ENCODE measurements at regions not wholly inside any gene's neighbourhood (a gene's known extent, or its start where the extent isn't known, plus 50 kb on each side); places are given as distances from the start of the nearest gene placed in this dataset.

GRCh38 chr18:28504066-28504465 is 327.1 kb upstream of the CDH2 start:
- no peak for DNase-seq
- Mint-ChIP-seq H3K4me1 (ENCODE audit: low read depth) (peaks cover 34% of the 10 kb centered on the region), H3K27me3 (ENCODE audit: insufficient read depth) (no peaks in the 10 kb centered on the region), H3K36me3 (ENCODE audit: low read depth) (no peaks in the 10 kb centered on the region), H3K27ac (peak overlapping the region; percentile 0; the same call in 1 of the 2 replicates), H3K4me3 (peak overlapping the region; percentile 2; the same call in 1 of the 2 replicates), H3K9me3 (no peaks in the 10 kb centered on the region)
- TF ChIP-seq, protein P1, sequence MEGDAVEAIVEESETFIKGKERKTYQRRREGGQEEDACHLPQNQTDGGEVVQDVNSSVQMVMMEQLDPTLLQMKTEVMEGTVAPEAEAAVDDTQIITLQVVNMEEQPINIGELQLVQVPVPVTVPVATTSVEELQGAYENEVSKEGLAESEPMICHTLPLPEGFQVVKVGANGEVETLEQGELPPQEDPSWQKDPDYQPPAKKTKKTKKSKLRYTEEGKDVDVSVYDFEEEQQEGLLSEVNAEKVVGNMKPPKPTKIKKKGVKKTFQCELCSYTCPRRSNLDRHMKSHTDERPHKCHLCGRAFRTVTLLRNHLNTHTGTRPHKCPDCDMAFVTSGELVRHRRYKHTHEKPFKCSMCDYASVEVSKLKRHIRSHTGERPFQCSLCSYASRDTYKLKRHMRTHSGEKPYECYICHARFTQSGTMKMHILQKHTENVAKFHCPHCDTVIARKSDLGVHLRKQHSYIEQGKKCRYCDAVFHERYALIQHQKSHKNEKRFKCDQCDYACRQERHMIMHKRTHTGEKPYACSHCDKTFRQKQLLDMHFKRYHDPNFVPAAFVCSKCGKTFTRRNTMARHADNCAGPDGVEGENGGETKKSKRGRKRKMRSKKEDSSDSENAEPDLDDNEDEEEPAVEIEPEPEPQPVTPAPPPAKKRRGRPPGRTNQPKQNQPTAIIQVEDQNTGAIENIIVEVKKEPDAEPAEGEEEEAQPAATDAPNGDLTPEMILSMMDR (IDR thresholded peaks at IDR 0.05): no peak

DNA sequence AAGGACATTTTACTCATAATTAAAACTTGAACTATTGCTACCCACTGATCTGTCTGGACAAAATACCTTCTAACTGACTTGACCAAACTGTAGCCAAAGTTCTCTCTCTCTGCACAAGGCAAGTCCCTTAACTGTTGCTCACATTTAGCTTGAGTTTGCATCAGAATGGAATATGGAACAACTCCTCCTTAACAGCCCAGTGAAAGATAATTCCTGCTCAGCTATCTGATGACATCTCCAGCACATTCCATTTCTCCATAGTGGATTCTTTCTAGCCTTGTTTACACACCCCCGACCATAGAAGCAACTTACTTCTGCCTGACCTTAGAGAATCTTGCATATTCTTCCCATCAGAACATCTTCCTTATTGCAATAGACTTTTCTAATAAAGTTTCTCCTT is 317.2 kb upstream of the CDH2 start:
- TF ChIP-seq, protein P1 (IDR thresholded peaks at IDR 0.05): no peak
- H3K4me3 Mint-ChIP-seq: no peak overlapping the region
- H3K36me3 Mint-ChIP-seq (ENCODE audit: low read depth): peaks cover 9% of the 10 kb centered on the region; the same call in 1 of the 2 replicates
- peak; percentile 47 for DNase-seq
- H3K27ac Mint-ChIP-seq: no peak overlapping the region; the same call in 1 of the 2 replicates
- no peaks in the 10 kb centered on the region for H3K27me3 Mint-ChIP-seq (ENCODE audit: insufficient read depth)
- H3K9me3 Mint-ChIP-seq: peaks cover 18% of the 10 kb centered on the region
- H3K4me1 Mint-ChIP-seq (ENCODE audit: low read depth): peaks cover 9% of the 10 kb centered on the region

GRCh38 chr18:28485918-28486317 is 309.0 kb upstream of the CDH2 start:
- DNase-seq: no peak
- TF ChIP-seq, protein P1 (IDR thresholded peaks at IDR 0.05): no peak
- Mint-ChIP-seq H3K36me3 (ENCODE audit: low read depth) (peaks cover 5% of the 10 kb centered on the region; the same call in 1 of the 2 replicates), H3K27me3 (ENCODE audit: insufficient read depth) (no peaks in the 10 kb centered on the region), H3K9me3 (peaks cover 5% of the 10 kb centered on the region; the same call in 1 of the 2 replicates), H3K4me3 (peak overlapping the region; percentile 66; the same call in 1 of the 2 replicates), H3K4me1 (ENCODE audit: low read depth) (peaks cover 48% of the 10 kb centered on the region), H3K27ac (peak overlapping the region; percentile 4; the same call in 1 of the 2 replicates)

GRCh38 chr18:28485210-28485801 is 308.4 kb upstream of the CDH2 start:
- no peaks in the 10 kb centered on the region for H3K36me3 Mint-ChIP-seq (ENCODE audit: low read depth)
- no peak for DNase-seq
- TF ChIP-seq, protein P1 (IDR thresholded peaks at IDR 0.05): no peak
- peaks cover 48% of the 10 kb centered on the region for H3K4me1 Mint-ChIP-seq (ENCODE audit: low read depth)
- H3K9me3 Mint-ChIP-seq: no peaks in the 10 kb centered on the region
- peak overlapping the region; percentile 42; the same call in 1 of the 2 replicates for H3K27ac Mint-ChIP-seq
- H3K4me3 Mint-ChIP-seq: peak overlapping the region; percentile 66
- no peaks in the 10 kb centered on the region for H3K27me3 Mint-ChIP-seq (ENCODE audit: insufficient read depth)

GRCh38 chr18:28478531-28478930 is 301.6 kb upstream of the CDH2 start:
- peaks cover 1% of the 10 kb centered on the region for H3K36me3 Mint-ChIP-seq (ENCODE audit: low read depth)
- TF ChIP-seq, protein P1 (IDR thresholded peaks at IDR 0.05): no peak
- peaks cover under 1% of the 10 kb centered on the region for H3K9me3 Mint-ChIP-seq
- no peak for DNase-seq
- H3K4me3 Mint-ChIP-seq: no peak overlapping the region
- peaks cover 11% of the 10 kb centered on the region for H3K4me1 Mint-ChIP-seq (ENCODE audit: low read depth)
- peaks cover 3% of the 10 kb centered on the region; the same call in 1 of the 2 replicates for H3K27me3 Mint-ChIP-seq (ENCODE audit: insufficient read depth)
- no peak overlapping the region for H3K27ac Mint-ChIP-seq

Data from HFFc6 (cell line).